ENCODE measurements at regions not wholly inside any gene's neighbourhood (a gene's known extent, or its start where the extent isn't known, plus 50 kb on each side); places are given as distances from the start of the nearest gene placed in this dataset.

DNA sequence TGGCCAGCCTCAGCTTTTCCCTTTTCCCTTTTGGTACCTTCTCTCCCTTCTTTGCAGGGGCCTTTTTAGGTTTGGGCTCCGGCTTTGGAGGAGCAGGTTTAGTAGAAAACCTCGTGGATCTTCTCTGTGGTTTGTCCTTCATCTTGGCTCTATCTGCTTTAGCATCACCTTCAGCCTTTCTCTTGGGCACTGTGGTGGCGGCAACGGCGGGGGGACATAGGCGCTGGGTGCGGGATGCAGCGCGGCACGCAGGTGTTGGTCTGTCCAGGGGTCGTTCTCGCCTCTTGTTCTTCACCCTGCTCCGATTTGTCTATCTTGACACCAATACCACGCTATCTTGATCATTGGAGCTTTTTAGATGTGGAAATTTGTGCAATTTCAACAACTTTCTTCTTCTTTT lies 64.5 kb upstream of the SMAD3 start (continued):
- TF ChIP-seq, protein P1, sequence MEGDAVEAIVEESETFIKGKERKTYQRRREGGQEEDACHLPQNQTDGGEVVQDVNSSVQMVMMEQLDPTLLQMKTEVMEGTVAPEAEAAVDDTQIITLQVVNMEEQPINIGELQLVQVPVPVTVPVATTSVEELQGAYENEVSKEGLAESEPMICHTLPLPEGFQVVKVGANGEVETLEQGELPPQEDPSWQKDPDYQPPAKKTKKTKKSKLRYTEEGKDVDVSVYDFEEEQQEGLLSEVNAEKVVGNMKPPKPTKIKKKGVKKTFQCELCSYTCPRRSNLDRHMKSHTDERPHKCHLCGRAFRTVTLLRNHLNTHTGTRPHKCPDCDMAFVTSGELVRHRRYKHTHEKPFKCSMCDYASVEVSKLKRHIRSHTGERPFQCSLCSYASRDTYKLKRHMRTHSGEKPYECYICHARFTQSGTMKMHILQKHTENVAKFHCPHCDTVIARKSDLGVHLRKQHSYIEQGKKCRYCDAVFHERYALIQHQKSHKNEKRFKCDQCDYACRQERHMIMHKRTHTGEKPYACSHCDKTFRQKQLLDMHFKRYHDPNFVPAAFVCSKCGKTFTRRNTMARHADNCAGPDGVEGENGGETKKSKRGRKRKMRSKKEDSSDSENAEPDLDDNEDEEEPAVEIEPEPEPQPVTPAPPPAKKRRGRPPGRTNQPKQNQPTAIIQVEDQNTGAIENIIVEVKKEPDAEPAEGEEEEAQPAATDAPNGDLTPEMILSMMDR (IDR thresholded peaks at IDR 0.05 in 2 of 3, conservative IDR thresholded peaks at IDR 0.05 in 1 of 3; ENCODE audit: borderline replicate concordance in 1 of 3, insufficient read depth in 1 of 3, low read depth in 2 of 3, low read length in 2 of 3) = no peak
- no peak for TF ChIP-seq ZFX (IDR thresholded peaks at IDR 0.05)

DNA sequence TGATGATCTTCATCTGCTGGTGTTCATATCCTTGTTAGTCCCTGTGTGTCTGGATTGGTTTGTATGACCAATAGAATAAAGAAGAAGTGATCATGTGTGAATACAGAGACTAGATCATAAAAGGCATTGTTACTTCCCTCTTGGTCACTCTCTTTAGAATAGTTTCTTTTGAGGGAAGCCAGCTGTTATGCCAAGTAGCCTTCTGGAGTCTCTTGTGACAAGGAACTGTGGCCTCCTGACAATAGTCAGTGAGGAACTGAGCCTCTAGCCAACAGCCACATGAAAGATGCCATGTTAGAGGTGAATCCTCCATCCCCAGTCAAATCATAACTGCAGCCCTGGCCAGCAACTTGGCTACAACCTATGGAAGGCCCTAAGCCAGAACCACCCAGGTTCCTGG lies 63.0 kb upstream of the SMAD3 start:
- ChIA-PET RAD21 (ENCODE audit: low non-redundant PET in 1 of 2, low total read pairs in 2 of 2, uncharacterized antibody in 2 of 2, unreplicated experiment in 2 of 2) (no interaction called here), CTCF (no interaction called here)

More for the DNA sequence above, 63.0 kb upstream of the SMAD3 start:
- H3K27ac ChIP-seq (ENCODE audit: low read depth, low read length) = no peak overlapping the region
- H3K36me3 ChIP-seq (ENCODE audit: control insufficient read depth in 1 of 2, insufficient read depth in 2 of 2, low read length in 2 of 2) = no peaks in the 10 kb centered on the region
- H3K9ac ChIP-seq (ENCODE audit: low read length) = no peak overlapping the region
- no peak overlapping the region for H3K4me3 ChIP-seq (replicated peaks in 1 of 2; ENCODE audit: low read depth in 1 of 2, low read length in 2 of 2)
- peaks cover 5 to 17% of the 10 kb centered on the region in 2 experiments for H3K4me1 ChIP-seq (ENCODE audit: control insufficient read depth in 1 of 2, insufficient read depth in 2 of 2, low read length in 2 of 2)
- no peaks in the 10 kb centered on the region for H4K20me1 ChIP-seq (ENCODE audit: insufficient read depth)
- no peak overlapping the region for H3K4me2 ChIP-seq (ENCODE audit: low read length)
- ATAC-seq (no peak), DNase-seq (ENCODE audit: low read depth, low spot score) (no peak)
- POLR2A ChIA-PET = interaction anchor here (0.7 kb wide), 1 partner anchor 390 kb away, joined by 3 read pairs; no protein-coding TSS in a partner anchor
- no peaks in the 10 kb centered on the region for H3K9me3 ChIP-seq (ENCODE audit: control insufficient read depth in 1 of 2, insufficient read depth in 1 of 2, low read depth in 1 of 2, low read length in 2 of 2)
- no peak for TF ChIP-seq ELF1 (IDR thresholded peaks at IDR 0.05; ENCODE audit: borderline replicate concordance, low read depth)
- TF ChIP-seq EZH2phosphoT487 (IDR thresholded peaks at IDR 0.05; ENCODE audit: borderline replicate concordance) = no peak
- no peak for TF ChIP-seq SRF (IDR thresholded peaks at IDR 0.05; ENCODE audit: low read depth)
- TF ChIP-seq YY1 (IDR thresholded peaks at IDR 0.05; ENCODE audit: extremely low read depth, insufficient replicate concordance, low read depth, low read length) = no peak
- no peak for TF ChIP-seq CBX3 (IDR thresholded peaks at IDR 0.05; ENCODE audit: low read depth)
- TF ChIP-seq EZH2 (IDR thresholded peaks at IDR 0.05) = no peak
- TF ChIP-seq ZFX (IDR thresholded peaks at IDR 0.05) = no peak
- TF ChIP-seq RAD21 (IDR thresholded peaks at IDR 0.05; ENCODE audit: low read depth) = no peak
- TF ChIP-seq, protein P2, sequence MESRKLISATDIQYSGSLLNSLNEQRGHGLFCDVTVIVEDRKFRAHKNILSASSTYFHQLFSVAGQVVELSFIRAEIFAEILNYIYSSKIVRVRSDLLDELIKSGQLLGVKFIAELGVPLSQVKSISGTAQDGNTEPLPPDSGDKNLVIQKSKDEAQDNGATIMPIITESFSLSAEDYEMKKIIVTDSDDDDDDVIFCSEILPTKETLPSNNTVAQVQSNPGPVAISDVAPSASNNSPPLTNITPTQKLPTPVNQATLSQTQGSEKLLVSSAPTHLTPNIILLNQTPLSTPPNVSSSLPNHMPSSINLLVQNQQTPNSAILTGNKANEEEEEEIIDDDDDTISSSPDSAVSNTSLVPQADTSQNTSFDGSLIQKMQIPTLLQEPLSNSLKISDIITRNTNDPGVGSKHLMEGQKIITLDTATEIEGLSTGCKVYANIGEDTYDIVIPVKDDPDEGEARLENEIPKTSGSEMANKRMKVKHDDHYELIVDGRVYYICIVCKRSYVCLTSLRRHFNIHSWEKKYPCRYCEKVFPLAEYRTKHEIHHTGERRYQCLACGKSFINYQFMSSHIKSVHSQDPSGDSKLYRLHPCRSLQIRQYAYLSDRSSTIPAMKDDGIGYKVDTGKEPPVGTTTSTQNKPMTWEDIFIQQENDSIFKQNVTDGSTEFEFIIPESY (IDR thresholded peaks at IDR 0.05; ENCODE audit: extremely low read depth, insufficient replicate concordance, low read length) = no peak
- TF ChIP-seq CEBPB (IDR thresholded peaks at IDR 0.05; ENCODE audit: low read depth) = no peak
- TF ChIP-seq MAX (IDR thresholded peaks at IDR 0.05) = no peak
- H3K79me2 ChIP-seq (ENCODE audit: insufficient read depth, low read length) = no peaks in the 10 kb centered on the region
- no peaks in the 10 kb centered on the region for H3K9me2 ChIP-seq (ENCODE audit: insufficient read depth)
- no TSS peak for BruUV-seq (replicated peaks)
- no peaks in the 10 kb centered on the region for H3K27me3 ChIP-seq (ENCODE audit: insufficient read depth, low read length)
- intact Hi-C loops (cut with micrococcal nuclease) = no loop called here
- no peak overlapping the region for H2AFZ ChIP-seq (ENCODE audit: low read depth, low read length, poor library complexity, severe bottlenecking)
